ENCODE measurements at regions not wholly inside any gene's neighbourhood (a gene's known extent, or its start where the extent isn't known, plus 50 kb on each side); places are given as distances from the start of the nearest gene placed in this dataset.
"Not testable (repeated sequence)": the region's sequence is repeated elsewhere in the genome, so short reads cannot be mapped to it uniquely, and the experiment has no call there.

GRCh38 chr1:91207691-91208090 lies 185.9 kb upstream of the ZNF644 start:
- H3K36me3 ChIP-seq; intact Hi-C loops (cut with micrococcal nuclease); H3K27me3 ChIP-seq (ENCODE audit: low read depth); H3K9me3 ChIP-seq (replicated peaks); DNase-seq; H3K4me1 ChIP-seq; H3K27ac ChIP-seq (replicated peaks); H3K4me3 ChIP-seq: not testable (repeated sequence)

- H3K4me3 ChIP-seq, DNase-seq: not testable (repeated sequence)
These were observed 182.3 kb upstream of the ZNF644 start for GRCh38 chr1:91204150-91204549.

GRCh38 chr1:91201694-91202093 lies 179.9 kb upstream of the ZNF644 start:
- Histone ChIP-seq H3K4me3 (no peak overlapping the region), H3K9me3 (replicated peaks) (no peaks in the 10 kb centered on the region)
- TF ChIP-seq CTCF (IDR thresholded peaks at IDR 0.05; ENCODE audit: borderline replicate concordance), result no peak

More at GRCh38 chr1:91204150-91204549, 182.3 kb upstream of the ZNF644 start:
- intact Hi-C loops (cut with micrococcal nuclease); H3K4me1 ChIP-seq; H3K9me3 ChIP-seq (replicated peaks); H3K36me3 ChIP-seq; H3K27ac ChIP-seq (replicated peaks): not testable (repeated sequence)
- H3K27me3 ChIP-seq (ENCODE audit: low read depth), result peaks cover 10% of the 10 kb centered on the region

GRCh38 chr1:91201176-91201575 lies 179.3 kb upstream of the ZNF644 start:
- Histone ChIP-seq H3K36me3 (no peaks in the 10 kb centered on the region), H3K4me1 (no peaks in the 10 kb centered on the region), H3K27ac (replicated peaks) (no peak overlapping the region), H3K9me3 (replicated peaks) (no peaks in the 10 kb centered on the region), H3K27me3 (ENCODE audit: low read depth) (peaks cover 21% of the 10 kb centered on the region), H3K4me3 (no peak overlapping the region)
- intact Hi-C loops (cut with micrococcal nuclease), result no loop called here
- DNase-seq, result no peak
- no peak for TF ChIP-seq CTCF (IDR thresholded peaks at IDR 0.05; ENCODE audit: borderline replicate concordance)

More at GRCh38 chr1:91201694-91202093, 179.9 kb upstream of the ZNF644 start:
- no peak overlapping the region for H3K27ac ChIP-seq (replicated peaks)
- no peaks in the 10 kb centered on the region for H3K36me3 ChIP-seq
- DNase-seq, result no peak
- peaks cover 21% of the 10 kb centered on the region for H3K27me3 ChIP-seq (ENCODE audit: low read depth)
- intact Hi-C loops (cut with micrococcal nuclease), result no loop called here
- no peaks in the 10 kb centered on the region for H3K4me1 ChIP-seq

- H3K27ac ChIP-seq (replicated peaks), result no peak overlapping the region
- H3K36me3 ChIP-seq, result no peaks in the 10 kb centered on the region
- H3K4me3 ChIP-seq, result no peak overlapping the region
- H3K4me1 ChIP-seq, result no peaks in the 10 kb centered on the region
- H3K27me3 ChIP-seq (ENCODE audit: low read depth), result peaks cover 21% of the 10 kb centered on the region
- DNase-seq, result no peak
- TF ChIP-seq CTCF (IDR thresholded peaks at IDR 0.05; ENCODE audit: borderline replicate concordance), result no peak
- intact Hi-C loops (cut with micrococcal nuclease), result no loop called here
- H3K9me3 ChIP-seq (replicated peaks), result no peaks in the 10 kb centered on the region
These were observed 178.8 kb upstream of the ZNF644 start for GRCh38 chr1:91200675-91201074.

- Histone ChIP-seq H3K9me3 (replicated peaks) (no peaks in the 10 kb centered on the region), H3K4me3 (no peak overlapping the region), H3K27me3 (ENCODE audit: low read depth) (peaks cover 24% of the 10 kb centered on the region), H3K27ac (replicated peaks) (no peak overlapping the region), H3K36me3 (no peaks in the 10 kb centered on the region), H3K4me1 (no peaks in the 10 kb centered on the region)
- no peak for TF ChIP-seq CTCF (IDR thresholded peaks at IDR 0.05; ENCODE audit: borderline replicate concordance)
- DNase-seq, result no peak
- intact Hi-C loops (cut with micrococcal nuclease), result no loop called here
These were observed 178.2 kb upstream of the ZNF644 start for GRCh38 chr1:91199988-91200387.

- no peaks in the 10 kb centered on the region for H3K36me3 ChIP-seq
- TF ChIP-seq CTCF (IDR thresholded peaks at IDR 0.05; ENCODE audit: borderline replicate concordance), result no peak
- intact Hi-C loops (cut with micrococcal nuclease), result no loop called here
- DNase-seq, result no peak
- peaks cover 1% of the 10 kb centered on the region for H3K9me3 ChIP-seq (replicated peaks)
- H3K4me3 ChIP-seq, result no peak overlapping the region
- peaks cover 50% of the 10 kb centered on the region for H3K27me3 ChIP-seq (ENCODE audit: low read depth)
- no peak overlapping the region for H3K27ac ChIP-seq (replicated peaks)
- no peaks in the 10 kb centered on the region for H3K4me1 ChIP-seq
These were observed 169.2 kb upstream of the ZNF644 start for GRCh38 chr1:91190996-91191395.
